HCT116 (cell line): ENCODE measurements at regions not wholly inside any gene's neighbourhood (a gene's known extent, or its start where the extent isn't known, plus 50 kb on each side); places are given as distances from the start of the nearest gene placed in this dataset.

Experiments
- EZH2 ChIP-seq: fragments of 200-600 bp; sonication (generic); IDR thresholded peaks from 2 replicates; pipeline ENCODE4 v1.6.1; 2017; ENCODE audit warnings: antibody characterized with exemption, mixed run types
- EZH2phosphoT487 ChIP-seq: fragments of 200-600 bp; IDR thresholded peaks from 2 replicates; pipeline ENCODE4 v1.6.1; 2018; ENCODE audit warnings: antibody characterized with exemption, borderline replicate concordance
- POLR2A ChIP-seq: IDR thresholded peaks from 2 replicates; pipeline ENCODE4 v1.7.0; 2011; ENCODE audit warnings: borderline replicate concordance; ENCODE audit not compliant: insufficient read depth, insufficient read length; ENCODE audit errors: extremely low read depth
- POLR2AphosphoS5 ChIP-seq: IDR thresholded peaks from 2 replicates; pipeline ENCODE4 v1.6.1; 2011; ENCODE audit warnings: mild to moderate bottlenecking, low read depth, low read length, moderate library complexity
- SP1 ChIP-seq: IDR thresholded peaks from 2 replicates; pipeline ENCODE4 v1.6.1; 2012; ENCODE audit warnings: low read depth
- TF ChIP-seq, protein P1 (sequence below), 3 experiments: fragments of 200-600 bp in 1 of 3; sonication (generic) in 1 of 3; IDR thresholded peaks in 2 of 3; conservative IDR thresholded peaks in 1 of 3; 2 replicates each; pipeline ENCODE4 v1.5.1; 2012 to 2017; ENCODE audit warnings: low read depth in 2 of 3, low read length in 2 of 3, antibody characterized with exemption in 1 of 3, borderline replicate concordance in 1 of 3, control low read depth in 1 of 3, mild to moderate bottlenecking in 1 of 3, mixed read lengths in 1 of 3, mixed run types in 1 of 3, moderate library complexity in 1 of 3; ENCODE audit not compliant: insufficient read depth in 1 of 3

GRCh38 chr3:44048196-44048924, 193.3 kb upstream of the TOPAZ1 start:
- TF ChIP-seq POLR2A = no peak
- no peak for TF ChIP-seq SP1
- TF ChIP-seq EZH2 = no peak
- TF ChIP-seq POLR2AphosphoS5 = no peak
- TF ChIP-seq, protein P1, sequence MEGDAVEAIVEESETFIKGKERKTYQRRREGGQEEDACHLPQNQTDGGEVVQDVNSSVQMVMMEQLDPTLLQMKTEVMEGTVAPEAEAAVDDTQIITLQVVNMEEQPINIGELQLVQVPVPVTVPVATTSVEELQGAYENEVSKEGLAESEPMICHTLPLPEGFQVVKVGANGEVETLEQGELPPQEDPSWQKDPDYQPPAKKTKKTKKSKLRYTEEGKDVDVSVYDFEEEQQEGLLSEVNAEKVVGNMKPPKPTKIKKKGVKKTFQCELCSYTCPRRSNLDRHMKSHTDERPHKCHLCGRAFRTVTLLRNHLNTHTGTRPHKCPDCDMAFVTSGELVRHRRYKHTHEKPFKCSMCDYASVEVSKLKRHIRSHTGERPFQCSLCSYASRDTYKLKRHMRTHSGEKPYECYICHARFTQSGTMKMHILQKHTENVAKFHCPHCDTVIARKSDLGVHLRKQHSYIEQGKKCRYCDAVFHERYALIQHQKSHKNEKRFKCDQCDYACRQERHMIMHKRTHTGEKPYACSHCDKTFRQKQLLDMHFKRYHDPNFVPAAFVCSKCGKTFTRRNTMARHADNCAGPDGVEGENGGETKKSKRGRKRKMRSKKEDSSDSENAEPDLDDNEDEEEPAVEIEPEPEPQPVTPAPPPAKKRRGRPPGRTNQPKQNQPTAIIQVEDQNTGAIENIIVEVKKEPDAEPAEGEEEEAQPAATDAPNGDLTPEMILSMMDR (IDR thresholded peaks at IDR 0.05 in 2 of 3, conservative IDR thresholded peaks at IDR 0.05 in 1 of 3; ENCODE audit: borderline replicate concordance in 1 of 3, insufficient read depth in 1 of 3, low read depth in 2 of 3, low read length in 2 of 3) = no peak
- TF ChIP-seq EZH2phosphoT487 = no peak
